ENCODE measurements at regions not wholly inside any gene's neighbourhood (a gene's known extent, or its start where the extent isn't known, plus 50 kb on each side); places are given as distances from the start of the nearest gene placed in this dataset.

- POLR2A ChIA-PET: interaction anchor here (1.3 kb wide), 1 partner anchor 31 kb away, joined by 3 read pairs; no protein-coding TSS in a partner anchor
- Histone ChIP-seq H3K36me3 (replicated peaks in 1 of 2; ENCODE audit: control insufficient read depth in 1 of 2, insufficient read depth in 2 of 2, low read length in 2 of 2) (peaks cover 0 to 1% of the 10 kb centered on the region in 2 experiments; a peak in 1 of 5 replicates), H3K4me1 (ENCODE audit: insufficient read depth, low read length) (peaks cover 35% of the 10 kb centered on the region), H3K9me3 (ENCODE audit: low read length) (no peaks in the 10 kb centered on the region), H3K27ac (ENCODE audit: extremely low read length, insufficient read depth, low read length) (no peak overlapping the region), H2AFZ (ENCODE audit: low read length) (no peak overlapping the region), H3K4me3 (replicated peaks in 1 of 3; ENCODE audit: insufficient read depth in 1 of 3, low read depth in 2 of 3, low read length in 3 of 3) (no peak overlapping the region), H3K9ac (ENCODE audit: insufficient read depth, low read depth, low read length) (no peak overlapping the region), H3K79me2 (ENCODE audit: insufficient read depth, low read length) (peaks cover 34% of the 10 kb centered on the region), H4K20me1 (ENCODE audit: insufficient read depth, low read length) (no peaks in the 10 kb centered on the region), H3K27me3 (ENCODE audit: control insufficient read depth in 1 of 2, insufficient read depth in 2 of 2, low read length in 2 of 2) (no peaks in the 10 kb centered on the region), H3K4me2 (ENCODE audit: low read depth, low read length) (no peak overlapping the region)
- intact Hi-C loops (cut with micrococcal nuclease; ENCODE audit: unreplicated experiment): no loop called here
- no peak for DNase-seq (ENCODE audit: low spot score)
- CTCF ChIA-PET (ENCODE audit: low intra/inter-chr PET ratio, low total read pairs): no interaction called here
- in situ Hi-C loops (cut with HindIII; ENCODE audit: extremely low pct_ligation_motif_present, low pct_unique_long_range_greater_than_20kb): loop anchor here (25.0 kb wide), 1 partner anchor 548 kb away; no protein-coding TSS in a partner anchor
- no TSS peak for BruUV-seq (replicated peaks)
- no peak for FAIRE-seq
- TF ChIP-seq ZNF546 (CRISPR knock-in tag; conservative IDR thresholded peaks at IDR 0.05) (no peak), NFE2 (CRISPR knock-in tag; IDR thresholded peaks at IDR 0.05) (no peak), ZFYVE20 (CRISPR knock-in tag; IDR thresholded peaks at IDR 0.05; ENCODE audit: borderline replicate concordance, low read depth) (no peak), ZNF607 (CRISPR knock-in tag; IDR thresholded peaks at IDR 0.05; ENCODE audit: borderline replicate concordance) (no peak), FOXJ3 (CRISPR knock-in tag; IDR thresholded peaks at IDR 0.05; ENCODE audit: borderline replicate concordance) (no peak), HNRNPH1 (optimal IDR thresholded peaks at IDR 0.05; ENCODE audit: low read depth, low read length) (no peak), SMARCC2 (IDR thresholded peaks at IDR 0.05) (no peak), PPARG (CRISPR knock-in tag; conservative IDR thresholded peaks at IDR 0.05) (no peak), ZSCAN25 (CRISPR knock-in tag; IDR thresholded peaks at IDR 0.05) (no peak), ZNF549 (CRISPR knock-in tag; IDR thresholded peaks at IDR 0.05) (no peak), BRF2 (CRISPR knock-in tag; IDR thresholded peaks at IDR 0.05) (no peak), DR1 (CRISPR knock-in tag; IDR thresholded peaks at IDR 0.05) (no peak), LRRFIP1 (CRISPR knock-in tag; conservative IDR thresholded peaks at IDR 0.05) (no peak)
- WGBS (ENCODE audit: low lambda C conversion rate): 98% methylated on average over 4 of the region's 4 CpGs
- ATAC-seq: no peak
Measured at GRCh38 chr12:24014240-24014639, 64.8 kb upstream of the SOX5 start.

Measured in HepG2 (cell line).